ENCODE measurements at regions not wholly inside any gene's neighbourhood (a gene's known extent, or its start where the extent isn't known, plus 50 kb on each side); places are given as distances from the start of the nearest gene placed in this dataset.
"Not testable (repeated sequence)": the region's sequence is repeated elsewhere in the genome, so short reads cannot be mapped to it uniquely, and the experiment has no call there.

DNA sequence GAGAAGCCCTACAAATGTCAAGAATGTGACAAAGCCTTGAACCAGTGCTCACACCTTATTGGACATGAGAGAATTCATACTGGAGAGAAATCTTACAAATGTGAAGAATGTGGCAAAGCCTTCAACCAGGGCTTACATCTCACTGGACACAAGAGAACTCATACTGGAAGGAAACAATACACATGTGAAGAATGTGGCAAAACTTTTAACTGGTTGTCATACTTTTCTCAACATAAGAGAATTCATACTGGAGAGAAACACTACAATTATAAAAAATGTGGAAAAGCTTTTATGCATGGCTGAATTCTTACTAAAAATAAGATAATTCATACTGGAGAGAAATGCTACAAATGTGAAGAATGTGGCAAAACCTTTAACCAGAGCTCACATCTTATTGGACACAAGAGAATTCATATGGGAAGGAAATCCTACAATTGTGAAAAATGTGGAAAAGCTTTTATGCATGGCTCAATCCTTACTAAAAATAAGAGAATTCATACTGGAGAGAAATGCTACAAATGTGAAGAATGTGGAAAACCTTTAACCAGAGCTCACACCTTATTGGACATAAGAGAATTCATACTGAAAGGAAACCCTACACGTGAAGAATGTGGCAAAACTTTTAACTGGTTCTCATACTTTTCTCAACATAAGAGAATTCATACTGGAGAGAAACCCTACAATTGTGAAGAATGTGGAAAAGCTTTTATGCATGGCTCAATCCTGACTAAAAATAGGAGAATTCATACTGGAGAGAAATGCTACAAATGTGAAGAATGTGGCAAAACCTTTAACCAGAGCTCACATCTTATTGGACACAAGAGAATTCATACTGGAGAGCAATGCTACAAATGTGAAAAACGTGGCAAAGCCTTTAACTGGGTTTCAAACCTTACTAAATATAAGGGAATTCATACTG is 350.6 kb upstream of the NUPR2 start:
- DNase-seq (ENCODE audit: low read depth in 1 of 2, low spot score in 1 of 2), result not testable (repeated sequence)

- DNase-seq (ENCODE audit: low read depth in 1 of 2, low spot score in 1 of 2), result no peak
These were observed 333.5 kb upstream of the NUPR2 start for GRCh38 chr7:56449762-56450161.

DNA sequence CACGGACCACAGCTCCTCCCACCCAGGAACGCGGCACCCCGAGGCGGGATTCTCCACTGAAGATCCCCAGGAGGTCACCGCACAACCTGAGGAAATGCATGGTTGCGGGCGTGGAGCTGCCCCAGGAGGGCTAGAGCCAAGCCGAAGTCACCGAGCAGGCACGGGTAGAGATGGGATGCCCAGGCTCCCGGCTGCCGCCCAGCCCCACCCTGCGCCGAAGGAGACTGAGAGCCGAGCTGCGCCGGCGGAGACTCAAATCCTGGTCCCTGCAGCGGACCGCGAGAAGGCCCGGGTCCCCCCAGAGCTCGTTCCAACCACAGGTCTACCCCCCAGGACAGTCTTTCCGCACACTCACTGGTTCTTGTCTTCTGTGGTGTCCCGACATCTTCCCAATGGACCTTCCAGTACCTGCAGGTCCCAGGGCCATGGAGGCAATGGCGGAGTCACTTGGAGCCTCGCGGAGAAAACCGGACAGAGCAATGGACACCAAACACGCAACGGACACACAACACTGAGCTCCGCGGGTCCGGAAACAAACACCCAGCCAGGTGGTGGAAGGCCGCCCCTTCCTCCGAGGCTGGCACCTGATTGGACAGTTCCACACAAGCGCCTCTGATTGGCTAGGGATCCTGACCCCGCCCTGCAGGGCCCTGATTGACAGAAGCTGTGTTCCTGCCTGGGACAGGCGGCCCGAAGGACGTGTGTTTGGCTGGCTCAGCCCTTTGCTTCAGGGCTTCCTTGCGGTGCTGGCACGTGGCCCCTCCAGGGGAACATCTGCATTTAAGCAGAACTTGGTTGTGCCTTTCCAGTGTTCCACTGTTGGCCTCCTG is 331.9 kb upstream of the NUPR2 start:
- DNase-seq (ENCODE audit: low read depth in 1 of 2, low spot score in 1 of 2), result no peak

DNA sequence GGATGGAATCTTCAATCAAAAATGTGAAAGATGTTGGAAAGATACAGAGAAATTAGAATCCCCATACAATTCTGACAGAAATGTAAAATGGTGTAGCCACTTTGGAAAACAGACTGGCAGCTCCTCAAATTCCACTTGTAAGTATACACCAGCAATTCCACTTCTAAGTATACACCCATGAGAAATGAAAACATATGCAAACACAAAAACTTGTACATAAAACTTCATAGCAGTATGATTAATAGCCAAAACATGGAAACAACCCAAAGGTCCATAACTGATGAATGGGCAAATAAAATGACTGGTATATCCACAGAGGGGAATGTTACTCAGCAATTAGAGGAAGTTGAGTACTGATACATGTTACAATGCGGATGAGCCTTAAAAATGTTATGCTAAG is 304.3 kb upstream of the NUPR2 start:
- DNase-seq (ENCODE audit: low read depth in 1 of 2, low spot score in 1 of 2), result not testable (repeated sequence)

- no peak for DNase-seq (ENCODE audit: low read depth in 1 of 2, low spot score in 1 of 2)
These were observed 259.0 kb upstream of the NUPR2 start for GRCh38 chr7:56375173-56375572.

DNA sequence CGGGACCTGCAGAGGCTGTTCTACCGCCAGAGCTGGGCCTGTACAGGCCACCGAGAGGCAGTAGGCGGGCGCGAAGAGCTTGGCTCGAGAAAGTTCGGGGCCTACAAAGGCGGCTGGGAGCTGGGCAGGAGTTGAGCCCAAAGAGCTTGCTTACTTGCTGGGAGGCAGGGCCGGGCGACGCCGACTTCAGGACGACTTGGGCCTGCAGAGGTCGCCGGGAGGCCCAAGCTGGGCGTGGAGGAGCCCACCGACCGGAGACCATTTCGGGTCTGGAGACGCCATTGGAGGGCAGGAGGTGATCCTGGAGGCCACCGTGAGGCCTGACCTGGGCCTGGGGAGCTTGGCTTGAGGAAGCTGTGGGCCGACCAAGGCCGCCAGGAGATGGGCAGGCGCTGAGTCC is 258.4 kb upstream of the NUPR2 start:
- not testable (repeated sequence) for DNase-seq (ENCODE audit: low read depth in 1 of 2, low spot score in 1 of 2)

GRCh38 chr7:56373314-56373713 is 257.1 kb upstream of the NUPR2 start:
- DNase-seq (ENCODE audit: low read depth in 1 of 2, low spot score in 1 of 2), result peak; percentile 2 to 64

DNA sequence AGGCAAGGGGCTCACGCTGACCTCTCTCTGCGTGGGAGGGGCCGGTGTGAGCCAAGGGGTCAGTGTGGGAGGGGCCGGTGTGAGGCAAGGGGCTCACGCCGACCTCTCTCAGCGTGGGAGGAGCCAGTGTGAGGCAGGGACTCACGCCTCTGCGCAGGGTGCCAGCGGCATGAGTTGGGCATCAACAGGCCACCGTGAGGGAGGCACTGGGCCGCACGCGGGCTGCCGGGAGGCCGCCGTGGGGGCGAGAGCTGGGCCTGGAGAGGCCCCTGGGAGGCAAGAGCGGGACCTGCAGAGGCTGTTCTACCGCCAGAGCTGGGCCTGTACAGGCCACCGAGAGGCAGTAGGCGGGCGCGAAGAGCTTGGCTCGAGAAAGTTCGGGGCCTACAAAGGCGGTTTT is 255.6 kb upstream of the NUPR2 start:
- DNase-seq (ENCODE audit: low read depth in 1 of 2, low spot score in 1 of 2), result peak; percentile 4 to 30

GRCh38 chr7:56370208-56370872 is 254.1 kb upstream of the NUPR2 start:
- DNase-seq (ENCODE audit: low read depth in 1 of 2, low spot score in 1 of 2), result not testable (repeated sequence)

DNA sequence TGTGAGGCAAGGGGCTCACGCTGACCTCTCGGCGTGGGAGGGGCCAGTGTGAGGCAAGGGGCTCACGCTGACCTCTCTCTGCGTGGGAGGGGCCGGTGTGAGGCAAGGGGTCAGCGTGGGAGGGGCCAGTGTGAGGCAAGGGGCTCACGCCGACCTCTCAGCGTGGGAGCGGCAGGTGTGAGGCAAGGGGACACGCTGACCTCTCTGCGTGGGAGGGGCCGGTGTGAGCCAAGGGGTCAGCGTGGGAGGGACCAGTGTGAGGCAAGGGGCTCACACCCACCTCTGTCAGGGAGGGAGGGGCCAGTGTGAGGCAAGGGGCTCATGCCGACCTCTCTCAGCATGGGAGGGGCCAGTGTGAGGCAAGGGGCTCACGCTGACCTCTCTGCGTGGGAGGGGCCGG is 251.7 kb upstream of the NUPR2 start:
- DNase-seq (ENCODE audit: low read depth in 1 of 2, low spot score in 1 of 2), result not testable (repeated sequence)

GRCh38 chr7:56367411-56367810 is 251.2 kb upstream of the NUPR2 start:
- DNase-seq (ENCODE audit: low read depth in 1 of 2, low spot score in 1 of 2), result peak in 1 of 2 donors; percentile 13

GRCh38 chr7:56366701-56367100 is 250.5 kb upstream of the NUPR2 start:
- DNase-seq (ENCODE audit: low read depth in 1 of 2, low spot score in 1 of 2), result not testable (repeated sequence)

- not testable (repeated sequence) for DNase-seq (ENCODE audit: low read depth in 1 of 2, low spot score in 1 of 2)
These were observed 236.4 kb upstream of the NUPR2 start for GRCh38 chr7:56352576-56352975.

DNA sequence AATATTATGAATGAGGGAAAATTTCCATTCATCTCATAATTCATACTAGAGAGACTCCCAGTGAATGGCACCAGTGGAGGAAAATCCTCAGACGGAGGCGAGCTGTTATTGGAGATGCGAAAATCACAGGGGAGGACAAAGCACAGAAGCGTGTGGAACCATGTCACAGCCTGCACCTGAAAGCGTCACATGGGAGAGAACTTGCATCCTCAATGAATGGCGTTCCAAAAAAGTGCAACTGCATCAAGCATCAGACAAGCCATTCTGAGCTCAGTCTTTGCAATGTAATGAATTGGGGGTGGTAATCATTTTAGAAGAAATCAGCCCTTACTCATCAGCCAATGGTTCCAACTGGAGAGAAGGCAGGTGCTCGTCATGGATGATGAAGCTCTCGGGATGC is 235.0 kb upstream of the NUPR2 start:
- DNase-seq (ENCODE audit: low read depth in 1 of 2, low spot score in 1 of 2), result not testable (repeated sequence)

- not testable (repeated sequence) for DNase-seq (ENCODE audit: low read depth in 1 of 2, low spot score in 1 of 2)
These were observed 232.1 kb upstream of the NUPR2 start for GRCh38 chr7:56348311-56348710.

GRCh38 chr7:56328327-56328726 is 212.1 kb upstream of the NUPR2 start:
- DNase-seq (ENCODE audit: low read depth in 1 of 2, low spot score in 1 of 2), result not testable (repeated sequence)

GRCh38 chr7:56290548-56290947 is 174.3 kb upstream of the NUPR2 start:
- DNase-seq (ENCODE audit: low read depth in 1 of 2, low spot score in 1 of 2), result no peak

DNA sequence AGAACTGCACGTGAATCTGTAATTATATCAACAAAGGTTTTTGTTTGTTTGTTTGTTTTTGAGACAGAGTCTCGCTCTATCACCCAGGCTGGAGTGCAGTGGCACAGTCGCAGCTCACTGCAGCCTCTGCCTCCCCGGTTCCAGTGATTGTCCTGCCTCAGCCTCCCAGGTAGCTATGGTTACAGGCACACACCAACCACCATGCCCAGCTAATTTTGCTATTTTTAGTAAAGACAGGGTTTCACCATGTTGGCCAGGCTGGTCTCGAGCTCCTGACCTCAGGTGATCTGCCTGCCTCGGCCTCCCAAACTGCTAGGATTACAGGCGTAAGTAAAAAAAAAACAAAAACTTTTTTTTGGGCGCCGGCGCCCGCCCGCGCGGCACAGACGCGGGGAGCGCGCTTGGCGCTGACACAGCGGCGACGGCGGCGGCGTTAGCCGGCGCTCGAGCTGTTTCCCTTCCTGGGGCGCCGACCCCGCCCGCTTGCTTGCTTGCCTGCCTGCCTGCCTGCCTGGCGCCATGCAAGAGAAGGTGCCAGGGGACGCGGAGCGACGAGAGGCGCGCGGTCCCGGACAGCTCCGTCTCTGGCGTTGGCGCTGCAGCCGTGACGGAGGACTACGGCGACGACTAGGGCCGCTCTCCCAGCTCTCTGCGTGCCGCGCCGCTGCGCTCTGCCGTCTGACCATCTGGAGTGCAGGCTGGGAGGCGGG is 171.4 kb upstream of the NUPR2 start:
- no peak for DNase-seq (ENCODE audit: low read depth in 1 of 2, low spot score in 1 of 2)

- no peak for DNase-seq (ENCODE audit: low read depth in 1 of 2, low spot score in 1 of 2)
These were observed 139.9 kb upstream of the NUPR2 start for GRCh38 chr7:56256108-56256507.

GRCh38 chr7:56250135-56250534 is 133.9 kb upstream of the NUPR2 start:
- DNase-seq (ENCODE audit: low read depth in 1 of 2, low spot score in 1 of 2), result no peak

DNA sequence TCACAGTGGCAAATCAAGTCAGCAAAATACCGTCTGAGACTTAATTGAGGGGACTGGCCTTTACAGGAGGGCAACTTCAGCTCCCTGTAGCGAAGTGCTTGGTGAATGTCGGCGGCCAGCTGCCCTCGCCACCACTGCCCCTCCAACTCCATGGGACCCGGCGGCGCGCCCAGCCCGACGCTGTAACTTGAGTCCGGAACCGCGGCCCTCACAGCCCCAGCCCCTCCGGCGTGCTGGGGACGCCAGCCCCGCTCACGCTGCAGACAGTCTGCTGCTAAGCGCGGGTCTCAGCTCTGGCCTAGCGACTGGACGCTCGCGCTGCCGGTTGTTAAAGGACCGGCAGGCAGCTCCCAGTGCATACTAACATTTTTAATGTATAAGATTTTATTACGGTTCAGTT is 113.4 kb upstream of the NUPR2 start:
- no peak for DNase-seq (ENCODE audit: low read depth in 1 of 2, low spot score in 1 of 2)
